ENCODE measurements at regions not wholly inside any gene's neighbourhood (a gene's known extent, or its start where the extent isn't known, plus 50 kb on each side); places are given as distances from the start of the nearest gene placed in this dataset.
"Not testable (repeated sequence)": the region's sequence is repeated elsewhere in the genome, so short reads cannot be mapped to it uniquely, and the experiment has no call there.

- not testable (repeated sequence) for TF ChIP-seq POLR2A, CTCF, POLR2AphosphoS5 (IDR thresholded peaks at IDR 0.05)
These were observed 144.0 kb downstream of the LAT start for GRCh38 chr16:29128732-29129457.

All from breast epithelium (tissue), 3 donors.